GM23338 (cell line): ENCODE measurements at regions not wholly inside any gene's neighbourhood (a gene's known extent, or its start where the extent isn't known, plus 50 kb on each side); places are given as distances from the start of the nearest gene placed in this dataset.

Experiments used
- ATAC-seq: fragments of 200-7000 bp; cut with Tn5 transposase; 3 replicates; pipeline ENCODE4 v1.9.1; 2020
- DNase-seq: peaks from one replicate; pipeline ENCODE4 v3.0.0-alpha.2; 2015; ENCODE audit warnings: low spot score
- H2AFZ ChIP-seq: fragments of 200-600 bp; sonication (generic); 2 replicates; pipeline ENCODE4 v1.8.0; 2016; ENCODE audit warnings: antibody characterized with exemption, mild to moderate bottlenecking, moderate library complexity
- H3F3A ChIP-seq: fragments of 200-600 bp; sonication (generic); replicated peaks from 2 replicates; pipeline ENCODE4 v1.8.0; 2017; ENCODE audit warnings: antibody characterized with exemption, mixed run types, low read depth
- H3K27ac ChIP-seq: fragments of 200-600 bp; sonication (generic); 2 replicates; pipeline ENCODE4 v1.6.1; 2016; ENCODE audit warnings: low read depth
- H3K27me3 ChIP-seq: fragments of 200-600 bp; sonication (generic); 2 replicates; pipeline ENCODE4 v1.8.0; 2016; ENCODE audit warnings: mild to moderate bottlenecking, mixed run types, moderate library complexity; ENCODE audit not compliant: insufficient read depth
- H3K36me3 ChIP-seq: fragments of 200-600 bp; sonication (generic); 2 replicates; pipeline ENCODE4 v1.8.0; 2016; ENCODE audit warnings: mild to moderate bottlenecking; ENCODE audit not compliant: insufficient read depth
- H3K4me1 ChIP-seq: fragments of 200-600 bp; sonication (generic); 2 replicates; pipeline ENCODE4 v1.8.0; 2016; ENCODE audit warnings: mild to moderate bottlenecking, moderate library complexity; ENCODE audit not compliant: insufficient read depth
- H3K4me2 ChIP-seq: fragments of 200-600 bp; sonication (generic); 2 replicates; pipeline ENCODE4 v1.7.1; 2017; ENCODE audit warnings: mixed run types
- H3K4me3 ChIP-seq: fragments of 200-600 bp; sonication (generic); 2 replicates; pipeline ENCODE4 v1.6.1; 2016; ENCODE audit warnings: mixed run types
- H3K79me2 ChIP-seq: fragments of 200-600 bp; sonication (generic); replicated peaks from 2 replicates; pipeline ENCODE4 v1.8.0; 2017; ENCODE audit warnings: mild to moderate bottlenecking; ENCODE audit not compliant: insufficient read depth
- H3K9me2 ChIP-seq: fragments of 200-600 bp; sonication (generic); 2 replicates; pipeline ENCODE4 v1.8.0; 2017; ENCODE audit not compliant: insufficient read depth
- H4K20me1 ChIP-seq: fragments of 200-600 bp; sonication (generic); replicated peaks from 2 replicates; pipeline ENCODE4 v1.8.0; 2017; ENCODE audit warnings: mild to moderate bottlenecking; ENCODE audit not compliant: insufficient read depth
- H3K27ac Mint-ChIP-seq: 2 replicates; pipeline ENCODE4 v1.8.0; 2020; ENCODE audit warnings: inconsistent platforms, mild to moderate bottlenecking, moderate library complexity, mixed read lengths
- H3K27me3 Mint-ChIP-seq: 3 replicates; pipeline ENCODE4 v1.8.0; 2022; ENCODE audit warnings: low read depth, mild to moderate bottlenecking, moderate library complexity, mixed read lengths, inconsistent platforms; ENCODE audit not compliant: insufficient read depth, poor library complexity
- H3K36me3 Mint-ChIP-seq: 3 replicates; pipeline ENCODE4 v1.8.0; 2021; ENCODE audit warnings: low read depth, mild to moderate bottlenecking, inconsistent platforms, moderate library complexity, mixed read lengths
- H3K4me1 Mint-ChIP-seq: 3 replicates; pipeline ENCODE4 v1.8.0; 2020; ENCODE audit warnings: mild to moderate bottlenecking, inconsistent platforms, mixed read lengths
- H3K4me3 Mint-ChIP-seq: 3 replicates; pipeline ENCODE4 v1.8.0; 2021; ENCODE audit warnings: moderate library complexity, mild to moderate bottlenecking, inconsistent platforms, mixed read lengths
- H3K9me3 Mint-ChIP-seq: 3 replicates; pipeline ENCODE4 v1.8.0; 2020; ENCODE audit warnings: moderate library complexity, mild to moderate bottlenecking, inconsistent platforms, mixed read lengths
- CREB1 ChIP-seq: fragments of 250-450 bp; sonication (Bioruptor Pico); IDR thresholded peaks from 2 replicates; pipeline ENCODE4 v1.5.0; 2020; ENCODE audit warnings: low read depth, mild to moderate bottlenecking, moderate library complexity
- CTCF ChIP-seq, 2 experiments: fragments of 200-600 bp in 1 of 2; sonication (generic) in 1 of 2; conservative IDR thresholded peaks; 2 replicates each; pipeline versions ENCODE4 v1.5.1 to v1.6.1; 2016 to 2017; ENCODE audit warnings: antibody characterized with exemption in 2 of 2, low read depth in 2 of 2, mild to moderate bottlenecking in 2 of 2, moderate library complexity in 1 of 2
- EZH2 ChIP-seq: fragments of 200-600 bp; sonication (generic); IDR thresholded peaks from one replicate; pipeline ENCODE4 v1.8.0; 2017; ENCODE audit warnings: antibody characterized with exemption, mild to moderate bottlenecking, low read depth; ENCODE audit not compliant: unreplicated experiment
- EZH2phosphoT487 ChIP-seq: fragments of 200-600 bp; sonication (generic); IDR thresholded peaks from one replicate; pipeline ENCODE4 v1.8.1; 2018; ENCODE audit warnings: antibody characterized with exemption; ENCODE audit not compliant: unreplicated experiment
- JUNB ChIP-seq: IDR thresholded peaks from one replicate; pipeline ENCODE4 v1.6.1; 2016; ENCODE audit warnings: antibody characterized with exemption; ENCODE audit not compliant: unreplicated experiment
- NANOG ChIP-seq: IDR thresholded peaks from 2 replicates; pipeline ENCODE4 v1.6.1; 2016; ENCODE audit warnings: antibody characterized with exemption, borderline replicate concordance
- POLR2AphosphoS5 ChIP-seq: IDR thresholded peaks from 2 replicates; pipeline ENCODE4 v1.6.1; 2016; ENCODE audit warnings: antibody characterized with exemption, low read depth
- REST ChIP-seq: IDR thresholded peaks from one replicate; pipeline ENCODE4 v1.6.1; 2018; ENCODE audit warnings: antibody characterized with exemption; ENCODE audit not compliant: unreplicated experiment
- STAT1 ChIP-seq: IDR thresholded peaks from one replicate; pipeline ENCODE4 v1.6.1; 2016; ENCODE audit warnings: antibody characterized with exemption; ENCODE audit not compliant: unreplicated experiment
- ZNF114 ChIP-seq: fragments of 250-450 bp; sonication (Bioruptor Pico); IDR thresholded peaks from 2 replicates; pipeline ENCODE4 v1.5.0; 2020; ENCODE audit warnings: mild to moderate bottlenecking, moderate library complexity
- ZNF331 ChIP-seq: fragments of 250-450 bp; sonication (Bioruptor Pico); IDR thresholded peaks from 2 replicates; pipeline ENCODE4 v1.5.0; 2020; ENCODE audit warnings: low read depth, mild to moderate bottlenecking, moderate library complexity

DNA sequence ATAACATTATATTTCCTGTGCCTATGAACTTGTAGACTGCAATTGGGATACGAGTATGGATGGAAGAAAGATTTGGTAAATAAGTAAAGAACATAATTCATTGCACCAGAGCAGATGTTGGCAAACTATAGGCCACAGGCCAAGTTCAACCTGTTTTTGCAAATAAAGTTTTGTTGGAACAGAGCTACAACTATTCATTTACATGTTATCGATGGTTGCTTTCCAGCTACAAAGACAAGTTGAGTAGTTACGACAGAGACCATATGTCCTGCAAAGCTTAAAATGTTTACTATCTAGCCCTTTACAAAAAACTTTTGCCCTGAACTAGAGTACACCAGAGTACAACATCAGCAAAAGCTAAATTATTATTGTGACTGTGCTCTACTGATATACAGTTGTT is 169.1 kb upstream of the DMAC1 start:
- Histone ChIP-seq H3K4me3 (no peak overlapping the region), H3K4me2 (no peak overlapping the region), H4K20me1 (no peaks in the 10 kb centered on the region), H3K27me3 (no peaks in the 10 kb centered on the region), H3F3A (no peaks in the 10 kb centered on the region), H3K4me1 (0 out of 2 replicates have a peak, but pooled peaks cover 5% of the 10 kb centered on the region), H3K79me2 (no peaks in the 10 kb centered on the region), H3K27ac (no peak overlapping the region), H3K36me3 (no peaks in the 10 kb centered on the region), H2AFZ (no peak overlapping the region), H3K9me2 (peaks cover 5% of the 10 kb centered on the region; the same call in 1 of the 2 replicates)
- no peaks in the 10 kb centered on the region for H3K27me3 Mint-ChIP-seq
- no peak for DNase-seq
- ATAC-seq = no peak
- peaks cover 10% of the 10 kb centered on the region for H3K4me1 Mint-ChIP-seq
- no peaks in the 10 kb centered on the region for H3K9me3 Mint-ChIP-seq
- H3K36me3 Mint-ChIP-seq = no peaks in the 10 kb centered on the region
- H3K4me3 Mint-ChIP-seq = no peak overlapping the region
- TF ChIP-seq ZNF331 (CRISPR knock-in tag) (no peak), STAT1 (no peak), CTCF (conservative IDR thresholded peaks at IDR 0.05; ENCODE audit: low read depth in 2 of 2) (no peak), ZNF114 (CRISPR knock-in tag) (no peak), POLR2AphosphoS5 (no peak)
- H3K27ac Mint-ChIP-seq = no peak overlapping the region

DNA sequence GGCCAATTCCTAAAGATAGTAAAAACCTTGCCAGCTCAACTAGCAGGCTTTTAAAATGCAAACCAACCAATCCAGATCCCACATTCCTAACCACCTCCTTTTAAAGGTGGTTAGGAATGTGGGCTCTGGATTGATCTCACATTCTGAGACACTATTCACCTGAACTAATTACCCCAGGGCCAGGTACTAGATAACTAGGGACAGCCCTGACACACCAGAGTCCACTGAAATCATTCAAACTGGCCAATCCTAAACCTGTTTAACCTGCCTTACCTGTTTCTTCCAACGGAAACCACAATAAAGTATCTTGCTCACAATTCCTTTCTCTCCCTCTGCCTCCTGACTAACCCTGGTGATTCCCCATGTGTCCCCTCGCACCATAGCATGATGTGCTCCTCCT is 168.3 kb upstream of the DMAC1 start:
- peaks cover 10% of the 10 kb centered on the region for H3K4me1 Mint-ChIP-seq
- Histone ChIP-seq H3F3A (no peaks in the 10 kb centered on the region), H3K79me2 (no peaks in the 10 kb centered on the region), H3K4me1 (0 out of 2 replicates have a peak, but pooled peaks cover 5% of the 10 kb centered on the region), H3K27me3 (no peaks in the 10 kb centered on the region), H3K27ac (no peak overlapping the region), H3K36me3 (no peaks in the 10 kb centered on the region), H3K9me2 (peaks cover 5% of the 10 kb centered on the region; the same call in 1 of the 2 replicates), H2AFZ (no peak overlapping the region), H3K4me2 (no peak overlapping the region), H3K4me3 (no peak overlapping the region), H4K20me1 (no peaks in the 10 kb centered on the region)
- ATAC-seq = peak; percentile 92
- no peak overlapping the region for H3K27ac Mint-ChIP-seq
- H3K4me3 Mint-ChIP-seq = no peak overlapping the region
- TF ChIP-seq REST (no peak), CREB1 (CRISPR knock-in tag) (no peak), JUNB (no peak), STAT1 (no peak), ZNF331 (CRISPR knock-in tag) (no peak), EZH2phosphoT487 (no peak), ZNF114 (CRISPR knock-in tag) (no peak), NANOG (no peak), EZH2 (no peak)
- no peaks in the 10 kb centered on the region for H3K36me3 Mint-ChIP-seq
- DNase-seq = peak; percentile 74
- H3K27me3 Mint-ChIP-seq = no peaks in the 10 kb centered on the region
- no peaks in the 10 kb centered on the region for H3K9me3 Mint-ChIP-seq
